H1 (cell line): ENCODE measurements at regions not wholly inside any gene's neighbourhood (a gene's known extent, or its start where the extent isn't known, plus 50 kb on each side); places are given as distances from the start of the nearest gene placed in this dataset.

Source experiments
- CTCF ChIA-PET: fragments of 300-600 bp; sonication (Branson Sonifier 250); formaldehyde crosslinking; loops from one replicate; lab custom pipeline; 2021; ENCODE audit not compliant: partially characterized antibody; lab: Charles Lee
- POLR2A ChIA-PET: fragments of 300-600 bp; sonication (Branson Sonifier 250); formaldehyde crosslinking; loops from one replicate; lab custom pipeline; 2021; ENCODE audit warnings: inconsistent platforms; ENCODE audit not compliant: partially characterized antibody; lab: Charles Lee
- DNase-seq, 2 experiments: peaks; one replicate each; pipeline versions ENCODE4 v3.0.0 to v3.0.0-alpha.2; 2010 to 2022; ENCODE audit warnings: low spot score in 2 of 2, low read depth in 1 of 2, mixed read lengths in 1 of 2
- FAIRE-seq: peaks from 2 replicates; lab custom pipeline; 2011; peaks lifted over from hg19 to GRCh38; lab: Jason Lieb, UNC
- H2AFZ ChIP-seq: 2 replicates; pipeline ENCODE4 v1.8.1; 2012; ENCODE audit warnings: low read length, inconsistent platforms
- H2AK5ac ChIP-seq: 2 replicates; pipeline ENCODE4 v1.6.1; 2013; ENCODE audit warnings: low read depth, low read length
- H2BK120ac ChIP-seq: replicated peaks from 2 replicates; pipeline ENCODE3; 2013; ENCODE audit warnings: low read depth, low read length, inconsistent platforms
- H2BK12ac ChIP-seq: 2 replicates; pipeline ENCODE4 v1.6.1; 2013; ENCODE audit warnings: low read depth, low read length
- H2BK15ac ChIP-seq: 2 replicates; pipeline ENCODE4 v1.6.1; 2013; ENCODE audit warnings: low read length
- H2BK20ac ChIP-seq: 2 replicates; pipeline ENCODE4 v1.6.1; 2013; ENCODE audit warnings: low read length
- H2BK5ac ChIP-seq: 2 replicates; pipeline ENCODE4 v1.6.1; 2013; ENCODE audit warnings: low read depth, low read length
- H3K14ac ChIP-seq: 2 replicates; pipeline ENCODE4 v1.6.1; 2013; ENCODE audit warnings: inconsistent platforms; ENCODE audit not compliant: insufficient read length
- H3K18ac ChIP-seq: 2 replicates; pipeline ENCODE4 v1.6.1; 2013; ENCODE audit warnings: low read length; ENCODE audit errors: extremely low read depth
- H3K23ac ChIP-seq: 2 replicates; pipeline ENCODE4 v1.6.1; 2013; ENCODE audit warnings: inconsistent platforms; ENCODE audit not compliant: insufficient read length
- H3K23me2 ChIP-seq: 2 replicates; pipeline ENCODE4 v1.6.1; 2013; ENCODE audit warnings: low read depth, low read length
- H3K27ac ChIP-seq: 2 replicates; pipeline ENCODE4 v1.6.1; 2011; ENCODE audit warnings: low read depth, low read length, inconsistent platforms
- H3K27me3 ChIP-seq, 4 experiments: replicated peaks in 1 of 4; 1 replicate in 1 of 4; 2 replicates in 3 of 4; pipeline versions ENCODE4 v1.6.1 to v1.8.1; 2011 to 2013; ENCODE audit warnings: low read length in 3 of 4, mild to moderate bottlenecking in 3 of 4, inconsistent platforms in 2 of 4, mixed read lengths in 2 of 4, moderate library complexity in 1 of 4; ENCODE audit not compliant: control insufficient read depth in 3 of 4, insufficient read depth in 3 of 4; ENCODE audit errors: extremely low read depth in 1 of 4
- H3K36me3 ChIP-seq, 4 experiments: 2 replicates each; pipeline versions ENCODE4 v1.6.1 to v1.8.1; 2011 to 2013; ENCODE audit warnings: mild to moderate bottlenecking in 4 of 4, low read length in 3 of 4, moderate library complexity in 2 of 4, control low read depth in 1 of 4, inconsistent platforms in 1 of 4; ENCODE audit not compliant: insufficient read depth in 4 of 4, control insufficient read depth in 2 of 4
- H3K4ac ChIP-seq: replicated peaks from 2 replicates; pipeline ENCODE3; 2013; ENCODE audit warnings: low read length, low read depth, mixed read lengths, inconsistent platforms; ENCODE audit not compliant: insufficient read length
- H3K4me1 ChIP-seq, 4 experiments: replicated peaks in 1 of 4; 1 replicate in 1 of 4; 2 replicates in 3 of 4; pipeline versions ENCODE4 v1.6.1 to v1.8.1; 2011 to 2013; ENCODE audit warnings: low read length in 3 of 4, inconsistent platforms in 2 of 4, mixed read lengths in 1 of 4; ENCODE audit not compliant: insufficient read depth in 4 of 4, control insufficient read depth in 3 of 4
- H3K4me2 ChIP-seq, 2 experiments: 2 replicates each; pipeline versions ENCODE4 v1.6.1 to v1.8.1; 2011 to 2013; ENCODE audit warnings: low read depth in 2 of 2, low read length in 2 of 2, control low read depth in 1 of 2, inconsistent platforms in 1 of 2, mild to moderate bottlenecking in 1 of 2; ENCODE audit not compliant: insufficient read depth in 1 of 2
- H3K4me3 ChIP-seq, 4 experiments: fragments of 200-600, 300-600 bp in 1 of 4; sonication (generic), shearing (Covaris generic), sonication (Bioruptor Twin) in 1 of 4; 2 replicates each; pipeline versions ENCODE4 v1.5.1 to v1.8.1; 2011 to 2016; ENCODE audit warnings: low read length in 4 of 4, low read depth in 3 of 4, control low read depth in 2 of 4, inconsistent platforms in 2 of 4, mild to moderate bottlenecking in 2 of 4, mixed read lengths in 1 of 4, moderate library complexity in 1 of 4; ENCODE audit not compliant: insufficient read depth in 2 of 4; ENCODE audit errors: extremely low read depth in 1 of 4
- H3K56ac ChIP-seq: replicated peaks from 2 replicates; pipeline ENCODE3; 2013; ENCODE audit warnings: low read depth, mild to moderate bottlenecking, mixed read lengths, low read length, inconsistent platforms; ENCODE audit not compliant: insufficient read length
- H3K79me1 ChIP-seq: 2 replicates; pipeline ENCODE4 v1.6.1; 2013; ENCODE audit warnings: low read depth, low read length, control low read depth
- H3K79me2 ChIP-seq, 2 experiments: 2 replicates each; pipeline versions ENCODE4 v1.6.1 to v1.8.1; 2012 to 2013; ENCODE audit warnings: low read length in 2 of 2, mild to moderate bottlenecking in 2 of 2, inconsistent platforms in 1 of 2; ENCODE audit not compliant: insufficient read depth in 2 of 2, control insufficient read depth in 1 of 2
- H3K9ac ChIP-seq, 4 experiments: replicated peaks in 1 of 4; 1 replicate in 1 of 4; 2 replicates in 3 of 4; pipeline versions ENCODE4 v1.6.1 to v1.8.1; 2011 to 2013; ENCODE audit warnings: low read depth in 3 of 4, low read length in 3 of 4, control low read depth in 2 of 4, mild to moderate bottlenecking in 2 of 4, moderate library complexity in 2 of 4, inconsistent platforms in 1 of 4; ENCODE audit errors: extremely low read depth in 1 of 4
- H3K9me3 ChIP-seq, 2 experiments: 2 replicates each; pipeline versions ENCODE4 v1.6.1 to v1.8.1; 2012 to 2013; ENCODE audit warnings: mild to moderate bottlenecking in 2 of 2, moderate library complexity in 2 of 2, control low read depth in 1 of 2, inconsistent platforms in 1 of 2, low read depth in 1 of 2, low read length in 1 of 2, mixed read lengths in 1 of 2; ENCODE audit not compliant: insufficient read depth in 2 of 2
- H4K20me1 ChIP-seq, 2 experiments: replicated peaks in 1 of 2; 2 replicates each; pipeline versions ENCODE3 to v1.8.1; 2011 to 2013; ENCODE audit warnings: inconsistent platforms in 2 of 2, low read length in 2 of 2, mild to moderate bottlenecking in 1 of 2; ENCODE audit not compliant: insufficient read depth in 2 of 2, control insufficient read depth in 1 of 2
- H4K5ac ChIP-seq: 2 replicates; pipeline ENCODE4 v1.6.1; 2013; ENCODE audit warnings: low read length, low read depth, mixed read lengths, inconsistent platforms; ENCODE audit not compliant: insufficient read length
- H4K8ac ChIP-seq: 2 replicates; pipeline ENCODE4 v1.8.0; 2013; ENCODE audit warnings: mild to moderate bottlenecking, moderate library complexity, low read length, inconsistent platforms; ENCODE audit not compliant: insufficient read depth; ENCODE audit errors: extremely low read depth
- H4K91ac ChIP-seq: replicated peaks from 2 replicates; pipeline ENCODE3; 2013; ENCODE audit warnings: low read length, mixed read lengths, inconsistent platforms; ENCODE audit not compliant: insufficient read length
- CBX5 ChIP-seq: fragments of 300-800, 300-1000 bp; sonication (generic); IDR thresholded peaks from 2 replicates; pipeline ENCODE4 v1.7.1; 2016; ENCODE audit warnings: antibody characterized with exemption, low read length, low read depth
- POU5F1 ChIP-seq: IDR thresholded peaks from 2 replicates; pipeline ENCODE4 v1.6.1; 2011; ENCODE audit warnings: low read depth, mild to moderate bottlenecking, low read length, moderate library complexity
- SIN3A ChIP-seq, 2 experiments: IDR thresholded peaks in 1 of 2; conservative IDR thresholded peaks in 1 of 2; 2 replicates each; pipeline ENCODE4 v1.6.1; 2011 to 2012; ENCODE audit warnings: low read length in 2 of 2, improper control_type of control experiment in 1 of 2, low read depth in 1 of 2, mild to moderate bottlenecking in 1 of 2
- SIRT6 ChIP-seq: IDR thresholded peaks from one replicate; pipeline ENCODE4 v1.7.1; 2012; ENCODE audit warnings: low read length, inconsistent platforms
- SIX5 ChIP-seq: IDR thresholded peaks from 2 replicates; pipeline ENCODE4 v1.6.1; 2011; ENCODE audit warnings: mild to moderate bottlenecking, low read depth, low read length
- TBP ChIP-seq: IDR thresholded peaks from 2 replicates; pipeline ENCODE4 v1.6.1; 2011; ENCODE audit warnings: low read depth, low read length, improper control_type of control experiment
- TEAD4 ChIP-seq: IDR thresholded peaks from 2 replicates; pipeline ENCODE4 v1.6.1; 2012; ENCODE audit warnings: low read depth, low read length, inconsistent platforms, mixed read lengths
- WGBS, 2 experiments: shearing (Covaris generic) in 1 of 2; methylation state at CpG; one replicate each; pipeline versions ENCODE4 v1.1.6 to v1.1.7; 2013 to 2015; ENCODE audit warnings: low lambda C conversion rate in 2 of 2, mixed read lengths in 2 of 2, inconsistent platforms in 1 of 2, low coverage in 1 of 2, missing lambda C conversion rate in 1 of 2; ENCODE audit not compliant: insufficient replicate concordance in 2 of 2, insufficient coverage in 1 of 2, insufficient read length in 1 of 2; ENCODE audit errors: extremely low coverage in 1 of 2, missing lambda C conversion rate in 1 of 2; 5-methylcytosine and 5-hydroxymethylcytosine counted together
- TF ChIP-seq, protein P1 (sequence below), 3 experiments: IDR thresholded peaks; 1 replicate in 2 of 3; 2 replicates in 1 of 3; pipeline versions ENCODE4 v1.5.1 to v1.6.1; 2011; ENCODE audit warnings: low read length in 3 of 3, mild to moderate bottlenecking in 3 of 3, inconsistent platforms in 2 of 3, low read depth in 1 of 3, moderate library complexity in 1 of 3; ENCODE audit not compliant: insufficient read depth in 1 of 3; ENCODE audit errors: control extremely low read depth in 1 of 3
- TF ChIP-seq, protein P2 (sequence below): IDR thresholded peaks from 2 replicates; pipeline ENCODE4 v1.6.1; 2012; ENCODE audit warnings: inconsistent platforms
- TF ChIP-seq, protein P3 (sequence below): IDR thresholded peaks from 2 replicates; pipeline ENCODE4 v1.6.1; 2012; ENCODE audit warnings: low read length, inconsistent platforms

DNA sequence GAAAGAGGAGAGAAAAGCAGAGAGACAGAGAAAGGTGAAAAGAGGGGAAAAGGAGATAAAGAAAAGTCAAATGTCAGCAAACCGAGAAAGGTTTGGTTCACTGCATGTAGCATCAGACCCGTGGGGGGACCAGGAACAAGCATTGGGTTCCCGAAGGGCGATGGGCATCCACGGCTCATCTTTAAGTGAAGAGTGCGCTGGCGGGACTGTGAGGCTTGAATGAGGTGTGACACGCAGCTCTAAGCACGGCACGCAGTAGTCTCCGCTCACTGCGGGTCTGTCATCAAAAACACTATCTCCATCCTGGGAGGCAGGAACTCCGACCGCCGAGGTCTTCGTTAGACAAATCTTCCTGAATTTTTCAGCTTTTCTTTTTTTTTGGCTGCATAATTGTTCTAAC lies 173.4 kb upstream of the PFKP start:
- no peaks in the 10 kb centered on the region for H4K20me1 ChIP-seq
- H3K56ac ChIP-seq: no peak overlapping the region
- no peak overlapping the region for H3K9ac ChIP-seq
- H3K4me1 ChIP-seq: peaks cover 0 to 3% (median 0%) of the 10 kb centered on the region in 4 experiments; a peak in 2 of 7 replicates
- H2BK12ac ChIP-seq: no peak overlapping the region
- POLR2A ChIA-PET: no interaction called here
- H2AFZ ChIP-seq: no peak overlapping the region
- no peaks in the 10 kb centered on the region for H3K36me3 ChIP-seq
- H4K5ac ChIP-seq: no peak overlapping the region
- no peaks in the 10 kb centered on the region; a peak in 1 of 7 replicates for H3K27me3 ChIP-seq
- DNase-seq: peak in 1 of 2 experiments; percentile 26
- no peak overlapping the region for H3K4ac ChIP-seq
- 93% methylated on average over 16 of the region's 16 CpGs; no CpG with 5 or more reads in 1 of the 2 experiments for WGBS, 2 experiments
- no peak overlapping the region for H4K91ac ChIP-seq
- H3K79me2 ChIP-seq: no peaks in the 10 kb centered on the region
- no peaks in the 10 kb centered on the region for H3K79me1 ChIP-seq
- no peak overlapping the region for H3K27ac ChIP-seq
- H4K8ac ChIP-seq: no peak overlapping the region
- H3K4me2 ChIP-seq: no peak overlapping the region
- CTCF ChIA-PET: interaction anchor here (0.6 kb wide), 1 partner anchor 35 kb away, joined by 5 read pairs; no protein-coding TSS in a partner anchor
- FAIRE-seq: no peak
- no peak overlapping the region for H2BK5ac ChIP-seq
- no peaks in the 10 kb centered on the region for H3K9me3 ChIP-seq
- H2BK120ac ChIP-seq: no peak overlapping the region
- H3K4me3 ChIP-seq: no peak overlapping the region
- no peak overlapping the region for H3K23ac ChIP-seq
- H3K14ac ChIP-seq: no peak overlapping the region
- H3K23me2 ChIP-seq: no peaks in the 10 kb centered on the region
- H2AK5ac ChIP-seq: no peak overlapping the region
- no peak overlapping the region for H2BK15ac ChIP-seq
- no peak overlapping the region for H3K18ac ChIP-seq
- H2BK20ac ChIP-seq: no peak overlapping the region
- TF ChIP-seq CBX5: no peak
- no peak for TF ChIP-seq SIX5
- TF ChIP-seq SIN3A (conservative IDR thresholded peaks at IDR 0.05 in 1 of 2, IDR thresholded peaks at IDR 0.05 in 1 of 2; ENCODE audit: low read depth in 1 of 2, low read length in 2 of 2): no peak
- TF ChIP-seq, protein P1, sequence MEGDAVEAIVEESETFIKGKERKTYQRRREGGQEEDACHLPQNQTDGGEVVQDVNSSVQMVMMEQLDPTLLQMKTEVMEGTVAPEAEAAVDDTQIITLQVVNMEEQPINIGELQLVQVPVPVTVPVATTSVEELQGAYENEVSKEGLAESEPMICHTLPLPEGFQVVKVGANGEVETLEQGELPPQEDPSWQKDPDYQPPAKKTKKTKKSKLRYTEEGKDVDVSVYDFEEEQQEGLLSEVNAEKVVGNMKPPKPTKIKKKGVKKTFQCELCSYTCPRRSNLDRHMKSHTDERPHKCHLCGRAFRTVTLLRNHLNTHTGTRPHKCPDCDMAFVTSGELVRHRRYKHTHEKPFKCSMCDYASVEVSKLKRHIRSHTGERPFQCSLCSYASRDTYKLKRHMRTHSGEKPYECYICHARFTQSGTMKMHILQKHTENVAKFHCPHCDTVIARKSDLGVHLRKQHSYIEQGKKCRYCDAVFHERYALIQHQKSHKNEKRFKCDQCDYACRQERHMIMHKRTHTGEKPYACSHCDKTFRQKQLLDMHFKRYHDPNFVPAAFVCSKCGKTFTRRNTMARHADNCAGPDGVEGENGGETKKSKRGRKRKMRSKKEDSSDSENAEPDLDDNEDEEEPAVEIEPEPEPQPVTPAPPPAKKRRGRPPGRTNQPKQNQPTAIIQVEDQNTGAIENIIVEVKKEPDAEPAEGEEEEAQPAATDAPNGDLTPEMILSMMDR (IDR thresholded peaks at IDR 0.05; ENCODE audit: control extremely low read depth in 1 of 3, insufficient read depth in 1 of 3, low read depth in 1 of 3, low read length in 3 of 3): no peak
- TF ChIP-seq POU5F1: no peak
- TF ChIP-seq TBP: no peak
- TF ChIP-seq, protein P2, sequence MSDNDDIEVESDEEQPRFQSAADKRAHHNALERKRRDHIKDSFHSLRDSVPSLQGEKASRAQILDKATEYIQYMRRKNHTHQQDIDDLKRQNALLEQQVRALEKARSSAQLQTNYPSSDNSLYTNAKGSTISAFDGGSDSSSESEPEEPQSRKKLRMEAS: no peak
- no peak for TF ChIP-seq SIRT6
- TF ChIP-seq, protein P3, sequence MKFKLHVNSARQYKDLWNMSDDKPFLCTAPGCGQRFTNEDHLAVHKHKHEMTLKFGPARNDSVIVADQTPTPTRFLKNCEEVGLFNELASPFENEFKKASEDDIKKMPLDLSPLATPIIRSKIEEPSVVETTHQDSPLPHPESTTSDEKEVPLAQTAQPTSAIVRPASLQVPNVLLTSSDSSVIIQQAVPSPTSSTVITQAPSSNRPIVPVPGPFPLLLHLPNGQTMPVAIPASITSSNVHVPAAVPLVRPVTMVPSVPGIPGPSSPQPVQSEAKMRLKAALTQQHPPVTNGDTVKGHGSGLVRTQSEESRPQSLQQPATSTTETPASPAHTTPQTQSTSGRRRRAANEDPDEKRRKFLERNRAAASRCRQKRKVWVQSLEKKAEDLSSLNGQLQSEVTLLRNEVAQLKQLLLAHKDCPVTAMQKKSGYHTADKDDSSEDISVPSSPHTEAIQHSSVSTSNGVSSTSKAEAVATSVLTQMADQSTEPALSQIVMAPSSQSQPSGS: no peak
- no peak for TF ChIP-seq TEAD4
